ENCODE measurements at regions not wholly inside any gene's neighbourhood (a gene's known extent, or its start where the extent isn't known, plus 50 kb on each side); places are given as distances from the start of the nearest gene placed in this dataset.

DNA sequence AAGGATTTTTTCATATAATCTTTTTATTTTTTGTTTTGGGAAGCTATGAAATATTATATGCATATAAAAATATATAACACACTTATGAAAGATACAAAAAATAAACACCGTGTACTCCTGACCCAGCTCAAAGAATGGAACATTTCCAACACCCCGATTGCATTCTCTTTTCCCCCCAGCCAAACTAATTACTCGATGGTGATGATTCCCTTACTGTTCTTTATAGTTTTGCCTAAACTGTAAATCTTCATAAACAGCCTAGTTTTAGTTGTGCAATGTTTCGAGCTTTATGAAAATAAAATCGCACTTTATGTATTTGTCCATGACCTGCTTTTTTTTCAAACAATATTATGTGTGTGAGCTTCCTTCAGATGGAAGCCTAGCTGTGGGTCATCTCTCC is 352.0 kb upstream of the KAZN start:
- TF ChIP-seq, protein P1, sequence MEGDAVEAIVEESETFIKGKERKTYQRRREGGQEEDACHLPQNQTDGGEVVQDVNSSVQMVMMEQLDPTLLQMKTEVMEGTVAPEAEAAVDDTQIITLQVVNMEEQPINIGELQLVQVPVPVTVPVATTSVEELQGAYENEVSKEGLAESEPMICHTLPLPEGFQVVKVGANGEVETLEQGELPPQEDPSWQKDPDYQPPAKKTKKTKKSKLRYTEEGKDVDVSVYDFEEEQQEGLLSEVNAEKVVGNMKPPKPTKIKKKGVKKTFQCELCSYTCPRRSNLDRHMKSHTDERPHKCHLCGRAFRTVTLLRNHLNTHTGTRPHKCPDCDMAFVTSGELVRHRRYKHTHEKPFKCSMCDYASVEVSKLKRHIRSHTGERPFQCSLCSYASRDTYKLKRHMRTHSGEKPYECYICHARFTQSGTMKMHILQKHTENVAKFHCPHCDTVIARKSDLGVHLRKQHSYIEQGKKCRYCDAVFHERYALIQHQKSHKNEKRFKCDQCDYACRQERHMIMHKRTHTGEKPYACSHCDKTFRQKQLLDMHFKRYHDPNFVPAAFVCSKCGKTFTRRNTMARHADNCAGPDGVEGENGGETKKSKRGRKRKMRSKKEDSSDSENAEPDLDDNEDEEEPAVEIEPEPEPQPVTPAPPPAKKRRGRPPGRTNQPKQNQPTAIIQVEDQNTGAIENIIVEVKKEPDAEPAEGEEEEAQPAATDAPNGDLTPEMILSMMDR (conservative IDR thresholded peaks at IDR 0.05; ENCODE audit: low read depth, low read length), result no peak
- TF ChIP-seq EZH2 (IDR thresholded peaks at IDR 0.05; ENCODE audit: low read length, unreplicated experiment) (no peak), EZH2phosphoT487 (IDR thresholded peaks at IDR 0.05; ENCODE audit: borderline replicate concordance, low read length) (no peak)
